Hepatocyte (in vitro differentiated cells): ENCODE measurements at regions not wholly inside any gene's neighbourhood (a gene's known extent, or its start where the extent isn't known, plus 50 kb on each side); places are given as distances from the start of the nearest gene placed in this dataset.

Source experiments
- EZH2 ChIP-seq: fragments of 200-600 bp; sonication (generic); IDR thresholded peaks from 2 replicates; pipeline ENCODE4 v1.6.1; 2016; ENCODE audit warnings: antibody characterized with exemption, mild to moderate bottlenecking, borderline replicate concordance
- EZH2phosphoT487 ChIP-seq: fragments of 200-600 bp; sonication (generic); IDR thresholded peaks from one replicate; pipeline ENCODE4 v1.6.1; 2018; ENCODE audit warnings: antibody characterized with exemption, mild to moderate bottlenecking, low read depth, moderate library complexity; ENCODE audit not compliant: unreplicated experiment, severe bottlenecking
- TF ChIP-seq, protein P1 (sequence below): fragments of 200-600 bp; sonication (generic); IDR thresholded peaks from 2 replicates; pipeline ENCODE4 v1.5.1; 2016; ENCODE audit warnings: antibody characterized with exemption, mild to moderate bottlenecking; ENCODE audit not compliant: poor library complexity

DNA sequence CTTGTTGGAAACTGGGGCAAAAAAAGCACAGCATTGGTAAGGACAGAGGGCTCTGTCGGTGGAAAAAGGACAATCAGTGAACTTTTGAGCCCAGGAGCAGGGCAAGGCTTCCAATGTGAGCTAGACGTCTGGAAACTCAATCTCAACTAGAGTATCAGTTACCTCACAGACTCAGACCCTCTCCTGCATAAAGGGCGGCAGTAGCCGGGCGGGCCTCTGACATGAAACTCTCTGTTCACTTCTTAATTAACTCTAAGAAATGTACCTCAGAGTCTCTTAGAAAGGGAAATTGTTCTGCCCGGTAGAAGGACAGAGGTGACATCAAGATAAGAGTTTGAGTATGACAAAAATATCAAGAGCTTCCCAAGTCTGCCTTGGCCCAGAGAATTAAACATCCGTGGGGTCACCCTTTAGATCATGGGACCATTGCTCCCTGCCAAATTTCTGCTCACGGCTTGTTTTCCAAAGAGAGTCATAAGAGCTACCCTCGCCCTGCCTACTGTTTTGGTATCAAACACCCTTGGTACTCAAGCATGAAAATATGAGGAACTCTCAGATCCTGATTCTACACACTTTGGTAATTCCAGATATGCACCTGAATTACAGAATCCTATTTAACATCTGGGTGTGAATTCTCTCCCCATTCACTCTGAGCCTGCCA lies 103.5 kb upstream of the PKDCC start:
- TF ChIP-seq EZH2 (no peak), EZH2phosphoT487 (no peak)
- TF ChIP-seq, protein P1, sequence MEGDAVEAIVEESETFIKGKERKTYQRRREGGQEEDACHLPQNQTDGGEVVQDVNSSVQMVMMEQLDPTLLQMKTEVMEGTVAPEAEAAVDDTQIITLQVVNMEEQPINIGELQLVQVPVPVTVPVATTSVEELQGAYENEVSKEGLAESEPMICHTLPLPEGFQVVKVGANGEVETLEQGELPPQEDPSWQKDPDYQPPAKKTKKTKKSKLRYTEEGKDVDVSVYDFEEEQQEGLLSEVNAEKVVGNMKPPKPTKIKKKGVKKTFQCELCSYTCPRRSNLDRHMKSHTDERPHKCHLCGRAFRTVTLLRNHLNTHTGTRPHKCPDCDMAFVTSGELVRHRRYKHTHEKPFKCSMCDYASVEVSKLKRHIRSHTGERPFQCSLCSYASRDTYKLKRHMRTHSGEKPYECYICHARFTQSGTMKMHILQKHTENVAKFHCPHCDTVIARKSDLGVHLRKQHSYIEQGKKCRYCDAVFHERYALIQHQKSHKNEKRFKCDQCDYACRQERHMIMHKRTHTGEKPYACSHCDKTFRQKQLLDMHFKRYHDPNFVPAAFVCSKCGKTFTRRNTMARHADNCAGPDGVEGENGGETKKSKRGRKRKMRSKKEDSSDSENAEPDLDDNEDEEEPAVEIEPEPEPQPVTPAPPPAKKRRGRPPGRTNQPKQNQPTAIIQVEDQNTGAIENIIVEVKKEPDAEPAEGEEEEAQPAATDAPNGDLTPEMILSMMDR, result no peak
